ENCODE measurements at regions not wholly inside any gene's neighbourhood (a gene's known extent, or its start where the extent isn't known, plus 50 kb on each side); places are given as distances from the start of the nearest gene placed in this dataset.

- no peak for DNase-seq (ENCODE audit: low read depth in 2 of 3, low spot score in 2 of 3)
Measured at GRCh38 chr11:39304586-39304985, 2154.9 kb downstream of the LRRC4C start.

- no peak for DNase-seq (ENCODE audit: low read depth in 2 of 3, low spot score in 2 of 3)
Measured at GRCh38 chr11:39294648-39295047, 2164.8 kb downstream of the LRRC4C start.

GRCh38 chr11:39288011-39288410 lies 2171.4 kb downstream of the LRRC4C start:
- no peak for DNase-seq (ENCODE audit: low read depth in 2 of 3, low spot score in 2 of 3)

DNA sequence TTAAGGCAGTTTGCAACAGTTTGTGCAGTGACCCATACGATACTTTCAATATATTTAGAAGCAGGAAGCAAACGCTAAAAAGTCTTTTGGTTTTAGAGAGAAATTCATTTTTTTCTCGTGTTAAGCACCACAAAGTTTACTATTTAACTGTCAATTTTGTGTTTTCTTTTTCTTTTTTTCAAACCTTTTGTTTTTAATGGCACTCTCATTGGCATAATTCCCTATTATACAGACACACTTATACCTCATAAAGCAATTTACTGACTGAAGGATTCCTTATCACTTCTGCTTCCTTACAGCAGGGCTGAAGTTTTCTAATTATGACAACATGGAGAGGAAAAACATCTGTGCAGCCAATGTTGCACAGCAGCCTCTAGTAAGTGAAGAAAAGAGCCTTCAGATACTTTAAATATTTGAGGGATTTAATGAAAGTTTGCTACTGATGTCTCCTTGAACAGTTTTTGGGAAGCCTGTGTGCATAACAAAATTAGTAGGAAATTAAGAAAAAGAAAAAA lies 2191.2 kb downstream of the LRRC4C start:
- DNase-seq (ENCODE audit: low read depth in 2 of 3, low spot score in 2 of 3): no peak

DNA sequence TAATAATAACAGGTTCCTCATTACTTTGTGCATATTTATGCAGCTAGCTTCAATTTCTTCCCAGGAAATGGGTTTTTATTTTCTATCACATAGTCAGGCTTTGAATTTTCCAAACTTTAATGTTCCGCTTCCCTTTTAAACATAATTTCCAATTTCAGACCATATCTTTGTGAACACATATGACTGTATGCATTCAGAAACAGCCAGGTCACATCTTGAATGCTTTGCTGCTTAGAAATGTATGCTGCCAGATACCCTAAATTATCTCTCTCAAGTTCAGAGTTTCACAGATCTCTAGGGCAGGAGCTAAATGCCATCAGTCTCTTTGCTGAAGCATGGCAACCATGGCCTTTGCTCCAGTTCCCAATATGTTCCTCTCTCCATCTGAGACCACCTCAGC lies 2203.8 kb downstream of the LRRC4C start:
- no peak for DNase-seq (ENCODE audit: low read depth in 2 of 3, low spot score in 2 of 3)

- DNase-seq (ENCODE audit: low read depth in 2 of 3, low spot score in 2 of 3): no peak
Measured at GRCh38 chr11:39249566-39250365, 2209.7 kb downstream of the LRRC4C start.

- DNase-seq (ENCODE audit: low read depth in 2 of 3, low spot score in 2 of 3): no peak
Measured at GRCh38 chr11:39247570-39248137, 2211.8 kb downstream of the LRRC4C start.

DNA sequence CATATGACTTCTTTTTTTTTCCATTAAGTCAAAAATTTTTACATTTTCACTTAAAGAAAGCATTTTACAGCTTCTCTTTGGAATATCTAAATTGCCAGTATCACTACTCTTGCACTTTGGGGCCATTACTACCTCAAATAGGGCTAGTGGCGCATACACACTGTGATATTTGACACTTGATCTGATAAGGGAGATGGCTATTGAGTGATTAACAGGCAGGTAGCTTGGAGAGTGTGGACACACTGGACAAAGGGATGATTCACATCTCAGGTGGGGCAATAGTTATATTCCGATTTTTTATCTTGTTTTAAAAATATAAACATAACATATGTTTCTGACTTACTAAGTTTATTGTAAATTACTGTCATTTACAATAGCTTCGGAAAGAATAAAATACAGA lies 2219.9 kb downstream of the LRRC4C start:
- no peak for DNase-seq (ENCODE audit: low read depth in 2 of 3, low spot score in 2 of 3)

DNA sequence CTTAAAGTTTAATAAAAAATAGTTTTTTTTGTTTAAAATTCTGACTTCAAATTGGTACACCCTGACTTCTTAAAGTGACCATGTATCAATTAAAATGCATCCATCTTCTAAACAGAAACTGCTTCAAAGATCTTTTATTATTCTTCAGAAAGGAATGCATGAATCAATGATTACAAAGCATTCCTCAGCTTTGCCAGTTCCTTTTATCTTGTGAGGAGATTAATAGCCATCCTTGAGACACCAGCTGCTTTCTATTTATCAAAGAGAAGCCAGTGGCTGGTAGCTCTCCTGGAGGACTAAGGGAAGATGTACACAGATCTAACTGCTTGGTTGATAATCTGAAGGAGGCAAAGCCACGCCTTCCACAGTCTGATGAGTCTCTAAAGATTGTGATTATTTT lies 2222.5 kb downstream of the LRRC4C start:
- DNase-seq (ENCODE audit: low read depth in 2 of 3, low spot score in 2 of 3): no peak

DNA sequence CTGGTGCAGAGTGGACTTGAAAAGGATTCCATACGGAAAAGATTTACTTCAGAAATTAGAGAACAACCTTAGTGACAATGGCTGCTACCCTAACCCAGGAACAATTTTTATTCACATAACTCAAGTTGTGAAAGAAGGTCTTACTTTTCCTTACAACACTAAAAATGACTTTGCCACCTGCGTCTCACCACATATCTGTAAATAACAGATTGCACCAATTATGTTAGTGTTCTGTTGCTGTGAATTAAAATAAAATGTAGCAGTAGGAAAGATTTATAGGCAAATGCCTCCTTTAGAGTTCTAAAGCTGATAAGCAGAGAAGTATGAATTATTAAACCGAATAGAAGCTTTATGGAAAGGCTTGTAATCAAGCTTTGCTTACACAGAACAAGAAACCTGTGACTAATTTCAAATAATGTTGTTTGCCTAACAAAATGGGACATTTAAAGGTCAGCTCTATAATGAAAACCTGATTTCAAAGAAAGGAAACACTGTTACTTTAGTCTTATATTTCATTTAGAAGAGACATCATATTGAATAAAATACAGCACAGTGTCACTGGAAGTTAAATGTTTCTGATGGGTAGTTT lies 2237.8 kb downstream of the LRRC4C start:
- DNase-seq (ENCODE audit: low read depth in 2 of 3, low spot score in 2 of 3): no peak

GRCh38 chr11:39220501-39221230 lies 2238.8 kb downstream of the LRRC4C start:
- no peak for DNase-seq (ENCODE audit: low read depth in 2 of 3, low spot score in 2 of 3)

DNA sequence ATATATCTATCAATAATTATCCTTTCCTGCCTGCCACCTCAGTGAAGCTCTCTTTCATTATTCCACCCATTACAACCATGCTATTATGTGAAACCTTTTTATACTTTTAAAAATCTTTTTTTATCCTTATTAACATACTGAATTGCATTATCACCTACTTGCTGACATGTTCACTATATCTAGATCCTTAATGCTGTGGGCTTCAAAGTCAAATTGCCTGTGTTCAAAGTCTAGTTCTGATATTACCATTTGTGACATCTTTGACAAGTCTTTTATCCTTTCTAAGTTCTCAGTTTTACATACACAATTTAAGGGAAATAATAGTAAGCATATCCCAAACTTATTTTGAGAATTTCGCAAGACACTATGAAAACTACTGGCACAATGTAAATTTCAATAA lies 2239.4 kb downstream of the LRRC4C start:
- DNase-seq (ENCODE audit: low read depth in 2 of 3, low spot score in 2 of 3): no peak

- no peak for DNase-seq (ENCODE audit: low read depth in 2 of 3, low spot score in 2 of 3)
Measured at GRCh38 chr11:39209981-39210380, 2249.5 kb downstream of the LRRC4C start.

DNA sequence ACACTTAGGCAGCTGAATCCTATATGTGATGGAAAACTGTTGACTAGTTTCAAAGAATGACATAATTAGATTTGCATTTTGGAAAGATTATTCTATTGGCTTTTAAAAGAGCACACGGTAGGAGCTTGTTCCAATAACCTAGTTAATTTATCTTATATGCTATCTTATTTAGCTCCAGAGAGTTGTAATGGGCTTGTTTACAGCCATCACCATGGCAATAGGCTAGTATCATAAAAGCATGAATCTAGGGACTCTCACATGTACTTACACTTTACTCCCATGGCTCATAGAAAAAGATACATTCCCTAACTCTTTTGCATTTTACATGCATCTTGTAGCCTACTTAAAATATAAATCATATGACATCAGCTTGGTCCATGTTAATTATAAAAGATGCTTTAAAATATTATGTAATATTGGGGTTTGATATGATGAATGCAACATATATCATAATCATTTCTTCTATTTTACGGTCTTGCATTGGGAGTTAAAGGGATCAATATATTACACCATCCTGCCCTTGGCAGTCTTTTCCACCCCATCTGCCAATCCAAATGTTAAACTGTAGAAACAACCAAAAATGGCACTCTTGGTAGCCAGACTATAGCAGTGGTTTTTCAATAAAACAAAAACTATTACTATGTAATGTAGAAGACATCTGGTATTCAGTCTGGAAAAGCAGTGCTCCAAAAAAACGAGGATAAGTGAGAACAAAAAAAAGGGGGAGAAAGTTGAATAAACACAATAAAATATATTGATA lies 2254.0 kb downstream of the LRRC4C start:
- DNase-seq (ENCODE audit: low read depth in 2 of 3, low spot score in 2 of 3): no peak

DNA sequence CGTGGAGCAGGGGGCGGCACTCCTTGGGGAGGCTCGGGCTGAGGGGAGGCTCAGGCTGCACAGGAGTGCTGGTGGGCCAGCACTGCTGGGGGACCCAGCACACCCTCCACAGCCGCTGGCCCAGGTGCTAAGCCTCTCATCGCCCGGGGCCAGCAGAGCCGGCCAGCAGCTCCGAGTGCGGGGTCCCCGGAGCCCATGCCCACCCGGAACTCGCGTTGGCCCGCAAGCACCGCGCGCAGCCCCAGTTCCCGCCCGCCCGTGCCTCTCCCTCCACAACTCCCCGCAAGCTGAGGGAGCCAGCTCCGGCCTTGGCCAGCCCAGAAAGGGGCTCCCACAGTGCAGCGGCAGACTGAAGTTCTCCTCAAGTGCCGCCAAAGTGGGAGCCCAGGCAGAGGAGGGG lies 2266.8 kb downstream of the LRRC4C start:
- no peak for DNase-seq (ENCODE audit: low read depth in 2 of 3, low spot score in 2 of 3)

- no peak for DNase-seq (ENCODE audit: low read depth in 2 of 3, low spot score in 2 of 3)
Measured at GRCh38 chr11:39190751-39191150, 2268.7 kb downstream of the LRRC4C start.

GRCh38 chr11:39177678-39178077 lies 2281.8 kb downstream of the LRRC4C start:
- no peak for DNase-seq (ENCODE audit: low read depth in 2 of 3, low spot score in 2 of 3)

- DNase-seq (ENCODE audit: low read depth in 2 of 3, low spot score in 2 of 3): no peak
Measured at GRCh38 chr11:39174965-39175364, 2284.5 kb downstream of the LRRC4C start.

DNA sequence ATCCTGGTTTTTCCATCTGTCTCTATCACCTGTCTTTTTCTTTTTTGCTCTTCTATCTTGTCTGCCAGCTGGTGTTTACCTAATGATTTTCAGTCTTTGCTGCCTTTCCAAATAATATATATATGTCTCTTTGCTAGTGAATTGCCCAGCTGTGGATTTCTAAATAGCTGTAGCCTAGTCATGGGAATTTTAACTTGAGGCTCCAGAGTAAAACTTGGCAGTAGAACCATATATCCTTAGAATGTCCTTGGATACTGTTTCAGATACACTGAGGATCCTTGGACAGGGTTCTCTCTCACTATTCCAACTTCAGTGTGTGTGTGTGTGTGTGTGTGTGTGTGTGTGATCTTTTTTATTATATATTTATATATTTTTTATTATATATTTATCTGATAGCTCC lies 2285.3 kb downstream of the LRRC4C start:
- DNase-seq (ENCODE audit: low read depth in 2 of 3, low spot score in 2 of 3): no peak

DNA sequence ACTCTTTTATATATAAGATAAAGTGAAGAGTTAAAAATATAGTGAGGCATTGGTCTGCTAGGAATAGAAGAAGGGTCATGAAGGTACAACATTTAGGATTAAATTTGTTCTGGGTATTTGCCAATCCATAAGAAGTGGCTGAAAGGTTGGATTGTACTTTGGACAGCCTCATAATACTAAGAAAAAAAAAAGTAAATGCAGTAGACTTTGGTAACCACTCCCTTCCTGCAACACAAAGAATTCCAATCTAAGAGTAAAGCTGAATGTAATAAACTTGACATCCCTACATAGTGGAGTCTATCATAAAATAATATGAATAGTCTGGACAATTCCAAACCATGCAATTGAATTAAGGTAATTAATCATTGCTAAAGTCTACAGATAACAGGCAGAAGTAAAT lies 2294.4 kb downstream of the LRRC4C start:
- DNase-seq (ENCODE audit: low read depth in 2 of 3, low spot score in 2 of 3): no peak

- no peak for DNase-seq (ENCODE audit: low read depth in 2 of 3, low spot score in 2 of 3)
Measured at GRCh38 chr11:39149214-39149613, 2310.2 kb downstream of the LRRC4C start.

All from hematopoietic multipotent progenitor cell (in vitro differentiated cells).